ENCODE measurements at regions not wholly inside any gene's neighbourhood (a gene's known extent, or its start where the extent isn't known, plus 50 kb on each side); places are given as distances from the start of the nearest gene placed in this dataset.

- DNase-seq = no peak
Measured at GRCh38 chr11:10358696-10359095, 53.8 kb downstream of the ADM start.

GRCh38 chr11:10359171-10359570 lies 54.3 kb downstream of the ADM start:
- no peak for DNase-seq

GRCh38 chr11:10360835-10361234 lies 56.0 kb downstream of the ADM start:
- no peak for DNase-seq

- DNase-seq = no peak
Measured at GRCh38 chr11:10365045-10365444, 60.2 kb downstream of the ADM start.

GRCh38 chr11:10366568-10367331 lies 61.9 kb downstream of the ADM start:
- DNase-seq = peak; percentile 39 to 54

- DNase-seq = no peak
Measured at GRCh38 chr11:10371926-10372641, 67.2 kb downstream of the ADM start.

GRCh38 chr11:10373340-10373739 lies 68.5 kb downstream of the ADM start:
- no peak for DNase-seq

GRCh38 chr11:10373929-10374328 lies 69.1 kb downstream of the ADM start:
- no peak for DNase-seq

- DNase-seq = no peak
Measured at GRCh38 chr11:10374386-10374785, 69.5 kb downstream of the ADM start.

GRCh38 chr11:10375280-10375971 lies 70.6 kb downstream of the ADM start:
- DNase-seq = no peak

- no peak for DNase-seq
Measured at GRCh38 chr11:10376061-10376460, 71.2 kb downstream of the ADM start.

- no peak for DNase-seq
Measured at GRCh38 chr11:10377183-10377582, 72.3 kb downstream of the ADM start.

- no peak for DNase-seq
Measured at GRCh38 chr11:10378362-10378761, 73.5 kb downstream of the ADM start.

- no peak for DNase-seq
Measured at GRCh38 chr11:10379022-10379421, 74.1 kb downstream of the ADM start.

- DNase-seq = no peak
Measured at GRCh38 chr11:10379426-10379825, 74.6 kb downstream of the ADM start.

GRCh38 chr11:10379871-10380568 lies 75.0 kb upstream of the AMPD3 start:
- no peak for DNase-seq

GRCh38 chr11:10380921-10381320 lies 74.1 kb upstream of the AMPD3 start:
- no peak for DNase-seq

GRCh38 chr11:10381736-10382135 lies 73.3 kb upstream of the AMPD3 start:
- no peak for DNase-seq

GRCh38 chr11:10382518-10382917 lies 72.5 kb upstream of the AMPD3 start:
- DNase-seq = no peak

GRCh38 chr11:10385696-10386095 lies 69.4 kb upstream of the AMPD3 start:
- no peak for DNase-seq

GRCh38 chr11:10386361-10386760 lies 68.7 kb upstream of the AMPD3 start:
- DNase-seq = no peak

- no peak for DNase-seq
Measured at GRCh38 chr11:10386861-10387205, 68.2 kb upstream of the AMPD3 start.

Data from activated CD4-positive, alpha-beta T cell treated with anti-CD3 and anti-CD28 coated beads for 4 hours (primary cell).